ENCODE measurements at regions not wholly inside any gene's neighbourhood (a gene's known extent, or its start where the extent isn't known, plus 50 kb on each side); places are given as distances from the start of the nearest gene placed in this dataset.
A peak's percentile ranks its signal among the peaks of the same experiment; 100 is the strongest.

- peak; percentile 46 for DNase-seq (ENCODE audit: low read depth)
These were observed 207.6 kb upstream of the TANK start for GRCh38 chr2:160952464-160953254.

DNA sequence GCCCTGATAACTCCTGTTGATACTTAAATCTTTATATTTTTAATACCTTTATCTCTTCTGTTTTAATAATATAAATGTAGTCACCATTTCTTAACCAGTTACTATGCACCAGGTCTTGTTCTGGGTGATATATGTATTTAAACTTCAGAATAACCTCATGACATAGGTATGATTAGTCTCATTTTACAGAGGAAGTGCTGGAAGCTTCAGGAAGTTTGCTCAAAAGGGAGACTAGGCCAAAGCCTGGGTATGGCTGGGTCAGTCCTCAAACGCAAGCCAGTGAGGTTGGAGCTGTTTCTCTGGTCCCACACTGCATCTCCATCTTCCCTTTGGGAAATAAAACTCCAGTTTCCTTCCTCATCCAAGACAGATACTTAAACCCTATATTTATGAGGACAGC lies 204.7 kb upstream of the TANK start:
- DNase-seq (ENCODE audit: low read depth) = no peak

DNA sequence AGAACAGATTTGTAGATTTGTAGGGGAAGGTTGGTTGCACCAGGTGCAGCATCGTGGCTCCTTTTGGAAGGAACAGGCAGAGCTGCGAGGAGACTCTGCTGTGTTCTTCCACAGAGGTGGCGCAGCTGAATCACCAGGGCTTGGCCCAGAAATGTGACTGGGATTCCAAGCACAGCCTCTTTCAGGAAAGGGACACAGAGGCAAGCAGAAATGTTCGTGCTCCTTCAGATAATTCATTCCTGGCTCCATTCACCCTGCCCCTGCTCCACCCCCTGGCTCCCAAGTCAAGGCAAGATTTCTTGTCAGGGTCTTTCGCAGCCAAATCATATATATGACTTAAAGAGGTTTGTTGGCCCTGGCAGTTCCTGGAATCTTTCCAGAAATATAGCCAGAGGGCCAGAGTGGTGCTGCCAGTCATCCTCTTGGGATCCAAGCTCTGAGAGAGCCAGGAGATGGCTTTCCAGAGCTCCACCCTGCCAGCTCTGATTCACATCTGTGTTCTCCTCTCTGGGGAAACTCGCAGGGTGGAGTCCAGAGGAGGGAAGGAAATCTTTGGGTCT lies 203.9 kb upstream of the TANK start:
- DNase-seq (ENCODE audit: low read depth) = peak; percentile 13

GRCh38 chr2:160963957-160964356 lies 196.3 kb upstream of the TANK start:
- no peak for DNase-seq (ENCODE audit: low read depth)

- DNase-seq (ENCODE audit: low read depth) = no peak
These were observed 192.7 kb upstream of the TANK start for GRCh38 chr2:160967523-160967922.

DNA sequence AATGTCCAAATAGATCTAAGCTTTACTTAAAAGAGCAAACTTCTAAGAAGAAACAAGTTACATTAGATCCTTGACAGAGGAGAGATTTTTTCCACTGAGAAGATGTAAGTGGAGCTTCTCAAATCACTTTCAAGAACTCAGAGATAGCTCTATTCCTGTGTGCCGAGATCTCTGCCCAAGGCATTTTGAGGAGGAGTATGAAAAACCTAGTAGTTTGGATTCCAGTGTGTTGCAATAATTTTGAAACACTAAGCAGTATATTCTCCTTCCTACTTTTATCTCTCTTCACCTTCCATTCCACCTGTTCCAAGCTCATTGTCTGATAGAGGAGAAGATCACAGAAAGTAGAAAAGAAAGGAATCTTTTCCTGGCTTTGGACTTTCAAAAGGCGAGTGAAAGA lies 192.0 kb upstream of the TANK start:
- no peak for DNase-seq (ENCODE audit: low read depth)

DNA sequence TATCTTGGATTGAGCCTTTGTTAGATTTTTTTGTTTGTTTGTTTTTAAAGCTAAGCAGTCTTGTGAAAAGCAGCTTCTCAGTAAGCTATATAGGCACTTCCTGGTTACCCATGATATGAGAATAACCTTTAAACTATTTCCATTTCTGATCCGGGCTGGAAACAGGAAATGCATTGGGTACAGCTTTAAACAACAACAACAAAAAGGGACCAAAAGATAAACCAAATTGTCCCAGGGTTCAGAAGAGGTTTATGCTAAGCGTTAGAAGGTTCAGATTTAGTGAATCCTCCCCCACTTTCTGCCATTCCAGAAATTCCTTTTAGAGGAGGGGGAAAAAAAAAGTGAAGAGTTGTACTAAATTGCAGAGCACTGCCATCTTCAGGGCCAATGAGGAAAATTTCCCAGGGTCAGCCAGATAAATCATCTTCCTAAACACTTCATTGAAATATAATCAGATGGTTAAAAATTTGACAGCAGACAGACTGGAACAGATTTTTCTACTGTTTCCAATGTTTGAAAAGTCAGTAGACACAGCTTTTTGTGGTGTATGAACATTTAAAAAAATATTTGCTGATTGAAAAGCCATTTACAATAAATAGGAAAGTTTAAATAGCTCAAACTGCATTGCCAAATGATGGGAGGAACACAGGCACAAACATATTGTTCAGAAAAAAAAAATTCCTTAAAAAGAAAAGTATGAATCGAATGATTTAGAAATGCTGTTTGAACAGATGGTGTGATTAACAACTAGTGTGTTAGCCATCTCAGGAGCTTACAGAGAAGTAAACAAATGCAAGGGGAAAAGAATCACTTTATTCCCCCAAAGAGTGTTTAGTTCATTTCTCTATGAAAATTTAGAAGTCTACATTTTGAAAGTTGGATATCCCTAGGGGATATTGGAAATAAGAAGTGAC lies 189.9 kb upstream of the TANK start:
- DNase-seq (ENCODE audit: low read depth) = peak; percentile 80

DNA sequence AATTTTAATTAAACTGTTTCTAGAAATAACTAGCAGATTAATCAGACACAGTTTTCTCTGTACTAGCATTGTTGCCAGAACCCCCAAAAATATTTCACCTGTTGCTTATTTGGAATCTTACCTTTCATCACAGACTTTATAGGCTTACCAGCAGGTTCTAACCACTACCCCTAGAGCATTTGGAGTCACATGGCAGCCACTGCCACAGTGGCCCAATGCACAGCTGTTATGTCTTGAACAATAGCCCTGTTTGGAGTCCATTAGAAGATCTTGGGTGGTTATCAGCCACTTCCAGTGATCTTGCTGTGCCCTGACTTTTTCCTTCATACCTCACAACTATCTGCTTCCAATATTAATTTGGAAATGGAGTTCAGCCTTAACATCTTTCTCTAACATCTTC lies 186.2 kb upstream of the TANK start:
- no peak for DNase-seq (ENCODE audit: low read depth)

GRCh38 chr2:160974803-160975202 lies 185.4 kb upstream of the TANK start:
- no peak for DNase-seq (ENCODE audit: low read depth)

DNA sequence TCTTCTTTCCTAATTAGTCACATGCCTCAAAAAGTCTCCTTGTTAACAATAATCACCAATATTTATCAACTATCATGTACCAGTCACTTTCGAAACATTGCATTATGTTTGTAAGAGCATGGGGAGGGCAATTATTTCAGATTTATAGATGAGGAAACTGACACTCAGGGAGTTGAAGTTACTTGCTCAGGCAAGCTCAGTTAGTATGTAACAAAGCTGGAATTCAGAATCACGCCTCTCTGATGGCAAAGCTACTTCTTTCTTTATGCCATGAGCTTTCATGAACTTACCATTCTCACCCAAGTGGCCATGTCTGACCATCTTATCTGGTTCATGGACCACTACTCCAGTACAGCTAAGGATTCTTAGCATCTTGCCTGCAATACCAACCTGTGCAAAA lies 183.4 kb upstream of the TANK start:
- no peak for DNase-seq (ENCODE audit: low read depth)

- no peak for DNase-seq (ENCODE audit: low read depth)
These were observed 182.9 kb upstream of the TANK start for GRCh38 chr2:160977376-160977775.

DNA sequence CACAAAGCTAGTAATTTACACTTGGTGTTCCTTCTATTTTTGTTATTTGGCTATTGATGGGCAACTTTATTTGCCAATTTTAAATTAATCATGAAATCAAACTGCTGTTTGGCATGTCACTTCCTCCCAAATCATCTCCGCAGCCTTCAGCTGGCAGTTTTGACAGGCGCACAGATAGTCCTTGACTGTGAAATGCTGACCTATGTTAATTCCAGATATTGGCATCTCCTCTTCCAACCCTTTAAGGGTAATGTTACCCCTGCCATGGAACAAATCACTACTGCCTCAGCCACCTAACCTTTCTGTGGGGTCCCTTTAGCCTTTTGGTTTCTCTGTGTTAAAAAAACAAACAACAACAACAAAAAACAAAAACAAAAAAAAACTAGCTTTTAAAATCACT lies 182.4 kb upstream of the TANK start:
- no peak for DNase-seq (ENCODE audit: low read depth)

DNA sequence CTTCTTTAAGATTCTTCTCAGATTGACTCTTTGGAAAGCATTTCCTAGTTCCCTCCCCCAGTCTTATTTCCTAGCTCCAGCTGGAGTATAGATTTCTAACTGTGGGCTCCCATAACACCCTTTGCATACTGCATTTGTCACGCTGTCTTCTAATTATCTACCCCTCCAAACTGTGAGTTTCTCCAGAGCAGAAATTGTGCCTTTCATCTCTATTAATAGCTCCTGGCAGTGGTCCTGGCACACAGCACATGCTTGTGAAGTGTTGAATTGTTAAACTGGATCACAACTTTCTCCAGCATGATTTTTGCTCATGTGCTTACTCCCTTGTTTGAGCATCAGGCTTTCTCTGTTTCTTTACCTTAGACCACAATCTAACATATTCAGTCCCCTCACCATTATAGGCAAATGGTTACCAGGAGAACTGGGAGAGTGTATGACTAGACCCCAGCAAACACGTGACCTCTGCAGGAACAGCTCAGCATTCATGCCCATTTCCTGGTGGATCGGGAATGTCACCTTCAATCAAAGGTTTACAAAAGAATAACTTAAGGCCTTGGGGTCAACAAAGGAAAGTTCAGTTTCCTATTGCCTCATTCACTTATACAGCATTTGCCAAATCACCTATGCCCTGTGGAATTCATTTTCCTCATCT lies 175.7 kb upstream of the TANK start:
- DNase-seq (ENCODE audit: low read depth) = no peak

DNA sequence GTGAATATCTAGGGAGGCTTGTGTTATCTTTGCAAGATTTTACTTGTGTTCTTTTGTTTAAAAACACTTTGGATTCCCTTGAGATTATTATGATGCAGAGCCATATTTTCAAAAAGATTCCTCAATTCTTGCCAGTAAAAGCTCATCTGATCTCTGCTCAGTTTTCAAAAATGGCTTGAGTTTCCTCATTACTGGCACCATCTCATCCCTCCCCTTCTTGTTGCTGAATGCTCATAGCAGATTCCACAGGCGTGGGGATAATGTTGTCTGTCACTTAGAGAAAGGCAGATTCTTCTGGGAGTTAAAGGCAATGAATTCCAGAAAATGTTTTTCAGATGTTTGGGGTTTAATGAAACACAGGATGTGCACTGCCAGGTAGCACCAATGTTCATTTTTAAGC lies 170.4 kb upstream of the TANK start:
- no peak for DNase-seq (ENCODE audit: low read depth)

DNA sequence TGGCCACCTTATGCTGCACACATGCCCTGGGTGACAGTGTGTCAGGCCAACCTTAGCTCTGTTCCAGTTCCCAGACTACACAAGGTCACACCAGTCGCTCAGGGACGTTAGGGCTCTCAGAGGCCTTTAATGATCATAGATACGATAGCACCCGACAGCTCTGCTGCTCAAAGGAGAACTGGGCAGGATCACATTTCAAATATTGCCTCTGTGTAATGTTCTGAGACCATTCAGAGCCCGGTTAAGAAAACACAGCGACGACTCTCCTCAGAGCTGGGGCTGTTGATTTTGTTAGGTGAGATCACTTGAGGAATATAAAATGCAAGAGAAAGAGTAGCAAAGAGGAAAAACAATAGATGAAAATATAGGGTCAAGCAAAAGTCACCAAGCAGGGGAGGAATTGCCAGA lies 166.6 kb upstream of the TANK start:
- DNase-seq (ENCODE audit: low read depth) = no peak

GRCh38 chr2:160994141-160995002 lies 165.9 kb upstream of the TANK start:
- peak; percentile 81 for DNase-seq (ENCODE audit: low read depth)

GRCh38 chr2:160996584-160996983 lies 163.6 kb upstream of the TANK start:
- no peak for DNase-seq (ENCODE audit: low read depth)

GRCh38 chr2:161004379-161004778 lies 155.8 kb upstream of the TANK start:
- DNase-seq (ENCODE audit: low read depth) = peak; percentile 25

DNA sequence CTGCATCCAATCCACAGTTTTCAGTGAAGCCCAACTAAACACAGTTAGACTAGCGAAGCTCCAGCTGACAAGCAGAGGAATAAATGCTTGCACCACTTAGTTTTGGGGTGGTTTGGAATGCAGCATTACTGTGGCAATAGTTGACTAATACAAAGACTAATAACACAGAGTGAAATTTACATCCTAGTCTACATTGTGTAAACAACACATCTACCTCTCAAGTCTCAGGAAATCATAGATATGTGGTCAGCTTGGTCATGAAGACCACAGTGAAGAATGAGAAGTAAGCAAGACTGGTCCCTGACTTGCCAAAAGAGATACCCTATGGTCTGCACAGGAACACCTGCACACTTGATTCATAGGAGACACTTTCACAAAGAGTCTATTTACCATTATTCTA lies 155.1 kb upstream of the TANK start:
- DNase-seq (ENCODE audit: low read depth) = peak; percentile 4

- no peak for DNase-seq (ENCODE audit: low read depth)
These were observed 151.9 kb upstream of the TANK start for GRCh38 chr2:161008311-161008710.

DNA sequence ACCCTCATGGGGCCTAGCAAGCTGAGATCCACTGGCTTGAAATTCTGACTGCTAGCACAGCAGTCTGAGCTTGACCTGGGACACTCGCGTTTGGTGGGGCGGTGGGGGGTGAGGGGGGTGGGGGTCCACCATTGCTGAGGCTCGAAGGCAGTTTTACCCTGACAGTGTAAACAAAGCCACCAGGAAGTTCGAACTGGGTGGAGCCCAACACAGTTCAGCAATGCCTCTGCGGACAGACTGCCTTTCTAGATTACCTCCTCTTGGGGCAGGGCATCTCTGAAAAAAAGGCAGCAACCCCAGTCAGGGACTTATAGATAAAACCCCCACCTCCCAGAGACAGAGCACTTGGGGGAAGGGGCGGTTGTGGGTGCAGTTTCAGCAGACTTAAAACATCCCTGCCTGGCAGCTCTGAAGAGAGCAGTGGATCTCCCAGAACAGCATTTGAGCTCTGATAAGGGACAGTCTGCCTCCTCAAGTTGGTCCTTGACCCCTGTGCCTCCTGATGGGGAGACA lies 149.7 kb upstream of the TANK start:
- DNase-seq (ENCODE audit: low read depth) = no peak
